Psoas muscle (tissue), 7 donors: ENCODE measurements at regions not wholly inside any gene's neighbourhood (a gene's known extent, or its start where the extent isn't known, plus 50 kb on each side); places are given as distances from the start of the nearest gene placed in this dataset.

ENCODE experiments used
- ATAC-seq, 4 donors: fragments of 200-7000 bp; cut with Tn5 transposase; one replicate each; pipeline ENCODE4 v1.9.1; 2020; ENCODE audit warnings: moderate library complexity in 3 of 4, mild to moderate bottlenecking in 2 of 4
- DNase-seq, 2 donors: peaks; one replicate each; pipeline ENCODE4 v3.0.0-alpha.2; 2020
- H3K27ac ChIP-seq: fragments of 200-600 bp; one replicate; pipeline ENCODE4 v1.8.0; 2022
- H3K27me3 ChIP-seq, 3 donors: fragments of 200-600 bp in 1 of 3; one replicate each; pipeline versions ENCODE4 v1.6.1 to v1.8.0; 2013 to 2022; ENCODE audit warnings: low read length in 2 of 3, mild to moderate bottlenecking in 2 of 3, moderate library complexity in 1 of 3; ENCODE audit not compliant: insufficient read depth in 3 of 3
- H3K36me3 ChIP-seq, 2 donors: fragments of 200-600 bp in 1 of 2; one replicate each; pipeline versions ENCODE4 v1.6.1 to v1.8.0; 2013 to 2022; ENCODE audit warnings: low read depth in 1 of 2, mild to moderate bottlenecking in 1 of 2, moderate library complexity in 1 of 2; ENCODE audit not compliant: insufficient read depth in 1 of 2
- H3K4me1 ChIP-seq: fragments of 200-600 bp; one replicate; pipeline ENCODE4 v1.8.0; 2022
- H3K4me3 ChIP-seq: fragments of 200-600 bp; one replicate; pipeline ENCODE4 v1.8.0; 2022; ENCODE audit warnings: mild to moderate bottlenecking
- H3K9me3 ChIP-seq: fragments of 200-600 bp; one replicate; pipeline ENCODE4 v1.8.0; 2022
- WGBS, 3 donors: extraction: QIAGEN DNeasy Blood & Tissue Kit; methylation state at CpG; one replicate each; pipeline versions ENCODE4 v1.1.6 to v1.1.7; 2013; 5-methylcytosine and 5-hydroxymethylcytosine counted together
- intact Hi-C, 2 donors: fragments of 100-400 bp; cut with DNase I; formaldehyde crosslinking; loops; one replicate each; pipeline versions ENCODE4 v1.11.0 to v1.14.2; 2022
- TF ChIP-seq, protein P1 (sequence below): fragments of 200-600 bp; IDR thresholded peaks from one replicate; pipeline ENCODE4 v1.8.0; 2022; ENCODE audit warnings: antibody characterized with exemption
- donor health status: healthy with polysubstance abuse.
- donor health status: DM: no; HTN: no; CAD: no; lungs with moderate emphysema.
- donor health status: Bipolar disorder and iron deficiency.
- donor health status: healthy.
- donor health status: DM: yes; HTN: yes; CAD: no.
- donor health status: DM: no; HTN: no; CAD: no.
- donor health status: DM: yes; HTN: yes; CAD: no.

DNA sequence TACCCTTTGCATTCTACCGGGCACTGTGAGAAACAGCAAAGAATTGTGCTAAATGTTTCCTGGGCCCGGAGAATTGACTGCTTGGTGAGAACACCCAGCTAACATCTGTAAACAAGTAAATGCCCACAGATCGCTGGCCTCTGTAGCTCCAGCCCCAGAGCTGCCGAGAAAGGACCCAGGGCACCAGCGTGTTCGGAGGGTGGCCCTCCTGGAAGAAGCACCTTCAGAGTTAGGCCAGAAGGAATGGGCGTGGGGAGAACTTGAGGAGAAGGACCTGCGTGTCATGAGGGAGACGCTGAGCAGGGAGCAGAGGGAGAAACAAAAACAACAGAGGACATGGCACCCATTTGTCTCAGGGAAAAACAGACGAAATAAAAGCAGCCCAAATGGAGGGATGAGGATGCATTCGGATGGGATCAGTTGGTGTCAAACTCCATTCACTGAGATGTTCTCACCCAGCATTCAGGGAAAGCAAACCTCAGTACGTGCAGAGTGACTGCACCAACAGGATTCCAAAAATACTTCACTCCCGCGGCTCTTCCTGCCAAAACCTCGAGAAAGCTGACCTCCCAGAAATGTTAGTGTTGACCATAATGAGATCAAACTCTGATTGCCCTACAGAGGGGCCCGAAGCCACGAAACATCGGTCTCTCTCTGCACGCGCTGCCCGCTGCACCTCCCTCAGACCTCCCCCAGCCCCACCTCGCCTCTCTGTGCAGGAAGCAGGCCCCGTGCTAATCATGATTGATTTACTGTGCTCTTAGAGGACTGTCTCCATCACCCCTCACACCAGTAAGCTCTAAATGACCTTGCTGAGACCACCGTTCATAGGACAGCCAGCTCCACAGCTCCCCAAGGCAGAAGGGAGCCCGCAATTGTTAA lies 376.3 kb upstream of the SALL3 start:
- 42 to 46% (median 44%) methylated on average over 25 of the region's 25 CpGs for WGBS, 3 donors
- Histone ChIP-seq H3K4me1 (no peaks in the 10 kb centered on the region), H3K27me3 (peaks cover 0 to 3% (median 0%) of the 10 kb centered on the region in 3 donors), H3K27ac (no peak overlapping the region), H3K4me3 (no peak overlapping the region), H3K36me3 (no peaks in the 10 kb centered on the region), H3K9me3 (no peaks in the 10 kb centered on the region)
- ATAC-seq (no peak), DNase-seq (no peak)
- TF ChIP-seq, protein P1, sequence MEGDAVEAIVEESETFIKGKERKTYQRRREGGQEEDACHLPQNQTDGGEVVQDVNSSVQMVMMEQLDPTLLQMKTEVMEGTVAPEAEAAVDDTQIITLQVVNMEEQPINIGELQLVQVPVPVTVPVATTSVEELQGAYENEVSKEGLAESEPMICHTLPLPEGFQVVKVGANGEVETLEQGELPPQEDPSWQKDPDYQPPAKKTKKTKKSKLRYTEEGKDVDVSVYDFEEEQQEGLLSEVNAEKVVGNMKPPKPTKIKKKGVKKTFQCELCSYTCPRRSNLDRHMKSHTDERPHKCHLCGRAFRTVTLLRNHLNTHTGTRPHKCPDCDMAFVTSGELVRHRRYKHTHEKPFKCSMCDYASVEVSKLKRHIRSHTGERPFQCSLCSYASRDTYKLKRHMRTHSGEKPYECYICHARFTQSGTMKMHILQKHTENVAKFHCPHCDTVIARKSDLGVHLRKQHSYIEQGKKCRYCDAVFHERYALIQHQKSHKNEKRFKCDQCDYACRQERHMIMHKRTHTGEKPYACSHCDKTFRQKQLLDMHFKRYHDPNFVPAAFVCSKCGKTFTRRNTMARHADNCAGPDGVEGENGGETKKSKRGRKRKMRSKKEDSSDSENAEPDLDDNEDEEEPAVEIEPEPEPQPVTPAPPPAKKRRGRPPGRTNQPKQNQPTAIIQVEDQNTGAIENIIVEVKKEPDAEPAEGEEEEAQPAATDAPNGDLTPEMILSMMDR, result no peak
- intact Hi-C loops, result no loop called here

DNA sequence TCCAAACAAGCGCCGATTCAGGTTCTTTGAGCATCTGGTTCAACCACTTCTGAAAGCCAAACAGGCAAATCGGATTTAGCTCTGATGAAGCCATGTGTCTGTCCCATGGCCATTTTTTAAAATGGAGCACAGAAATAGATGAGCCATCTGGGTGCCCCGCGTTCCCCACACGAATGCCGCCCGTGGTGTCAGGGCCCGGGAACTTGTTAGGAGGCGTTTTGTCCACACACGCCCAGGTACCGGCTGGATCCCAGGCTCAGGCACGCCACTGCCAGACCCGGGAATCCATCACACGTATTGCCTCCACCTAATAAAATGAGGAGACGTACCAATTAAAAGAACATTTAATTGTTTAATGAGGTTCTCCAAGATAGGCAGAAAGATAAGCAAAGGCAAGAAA lies 374.4 kb upstream of the SALL3 start:
- Histone ChIP-seq H3K4me1 (no peaks in the 10 kb centered on the region), H3K4me3 (no peak overlapping the region), H3K27me3 (peaks cover 0 to 3% (median 0%) of the 10 kb centered on the region in 3 donors), H3K9me3 (no peaks in the 10 kb centered on the region), H3K27ac (no peak overlapping the region), H3K36me3 (no peaks in the 10 kb centered on the region)
- intact Hi-C loops, result no loop called here
- WGBS, 3 donors, result 88 to 95% (median 91%) methylated on average over 16 of the region's 16 CpGs
- DNase-seq (no peak), ATAC-seq (no peak)
- TF ChIP-seq, protein P1, result no peak

DNA sequence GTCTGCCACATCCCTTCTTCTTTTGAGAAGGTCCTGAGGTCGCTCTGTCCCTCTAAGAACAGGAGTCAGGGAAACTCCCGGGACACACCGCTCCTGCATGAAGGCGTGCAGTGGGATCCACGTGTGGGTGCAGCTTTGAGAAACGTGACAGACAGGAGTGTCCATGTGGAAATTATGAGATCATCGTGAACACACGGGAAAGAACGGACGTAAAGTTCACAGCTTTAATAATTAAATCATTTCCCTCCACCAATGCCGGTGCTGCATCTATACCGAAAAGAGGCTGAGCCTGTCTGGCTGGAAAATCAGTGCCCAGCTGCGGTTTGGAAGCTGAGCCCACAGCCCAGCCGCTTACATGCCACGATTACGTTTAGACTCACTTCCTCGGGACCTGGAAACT lies 372.4 kb upstream of the SALL3 start:
- ATAC-seq (no peak), DNase-seq (no peak)
- intact Hi-C loops, result no loop called here
- 49 to 56% (median 53%) methylated on average over 17 of the region's 17 CpGs for WGBS, 3 donors
- Histone ChIP-seq H3K27me3 (peaks cover 0 to 5% (median 5%) of the 10 kb centered on the region in 3 donors), H3K4me3 (no peak overlapping the region), H3K36me3 (no peaks in the 10 kb centered on the region), H3K4me1 (no peaks in the 10 kb centered on the region), H3K27ac (no peak overlapping the region), H3K9me3 (no peaks in the 10 kb centered on the region)
- TF ChIP-seq, protein P1, result no peak

DNA sequence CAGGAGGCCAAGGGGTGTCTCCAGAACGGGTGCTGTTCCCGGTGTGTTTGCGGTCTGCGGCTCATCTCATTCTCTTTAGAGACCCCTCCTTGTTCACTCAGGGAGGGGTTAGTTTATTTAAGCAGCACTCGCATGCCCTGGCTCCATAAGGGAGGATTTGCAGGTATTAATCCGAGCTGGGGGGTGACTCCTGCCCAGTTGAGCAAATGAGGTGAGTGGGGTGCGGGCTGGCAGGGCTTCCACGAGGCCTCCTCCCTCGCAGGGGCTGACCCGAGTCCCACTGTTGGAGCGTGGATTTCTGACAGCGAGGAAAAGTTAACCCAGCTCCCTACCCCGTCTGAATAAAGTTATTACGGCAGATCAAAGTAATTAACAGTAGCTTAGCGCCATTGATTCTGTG lies 371.8 kb upstream of the SALL3 start:
- no peaks in the 10 kb centered on the region for H3K9me3 ChIP-seq
- intact Hi-C loops, result no loop called here
- ATAC-seq (no peak), DNase-seq (no peak)
- no peak overlapping the region for H3K4me3 ChIP-seq
- 79 to 84% (median 83%) methylated on average over 15 of the region's 15 CpGs for WGBS, 3 donors
- H3K27ac ChIP-seq, result no peak overlapping the region
- H3K36me3 ChIP-seq, result no peaks in the 10 kb centered on the region
- peaks cover 0 to 5% (median 5%) of the 10 kb centered on the region in 3 donors for H3K27me3 ChIP-seq
- no peaks in the 10 kb centered on the region for H3K4me1 ChIP-seq
- TF ChIP-seq, protein P1, result no peak

DNA sequence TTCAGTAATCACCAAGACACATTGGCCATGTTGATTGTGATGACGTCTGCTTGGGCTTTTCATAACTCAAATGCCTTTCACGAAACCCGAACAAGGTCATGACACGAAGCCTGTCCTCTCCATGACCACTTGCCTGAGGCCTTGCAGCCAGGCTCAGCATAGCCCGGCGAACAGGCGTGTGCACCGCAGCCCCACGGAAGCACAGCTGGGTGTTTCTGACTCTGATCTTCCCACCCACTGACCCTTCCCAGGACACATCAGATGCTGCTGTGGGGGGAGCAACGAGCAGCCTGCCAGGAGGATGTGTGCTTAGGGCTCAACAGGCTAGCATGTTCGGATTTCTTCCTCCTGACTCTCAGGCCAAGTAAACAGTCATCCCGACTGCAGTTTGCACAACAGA lies 369.4 kb upstream of the SALL3 start:
- Histone ChIP-seq H3K36me3 (no peaks in the 10 kb centered on the region), H3K27me3 (peaks cover 0 to 5% (median 5%) of the 10 kb centered on the region in 3 donors), H3K9me3 (no peaks in the 10 kb centered on the region), H3K4me1 (no peaks in the 10 kb centered on the region), H3K4me3 (no peak overlapping the region), H3K27ac (no peak overlapping the region)
- 55 to 58% (median 55%) methylated on average over 12 of the region's 12 CpGs for WGBS, 3 donors
- DNase-seq (no peak), ATAC-seq (no peak)
- intact Hi-C loops, result no loop called here
- TF ChIP-seq, protein P1, result no peak
